Suppressor macrophage (primary cell): ENCODE measurements at regions not wholly inside any gene's neighbourhood (a gene's known extent, or its start where the extent isn't known, plus 50 kb on each side); places are given as distances from the start of the nearest gene placed in this dataset.
"Not testable (repeated sequence)": the region's sequence is repeated elsewhere in the genome, so short reads cannot be mapped to it uniquely, and the experiment has no call there.

Source experiments
- DNase-seq, 4 experiments: peaks; one replicate each; pipeline ENCODE4 v3.0.0-alpha.2; 2020 to 2022

DNA sequence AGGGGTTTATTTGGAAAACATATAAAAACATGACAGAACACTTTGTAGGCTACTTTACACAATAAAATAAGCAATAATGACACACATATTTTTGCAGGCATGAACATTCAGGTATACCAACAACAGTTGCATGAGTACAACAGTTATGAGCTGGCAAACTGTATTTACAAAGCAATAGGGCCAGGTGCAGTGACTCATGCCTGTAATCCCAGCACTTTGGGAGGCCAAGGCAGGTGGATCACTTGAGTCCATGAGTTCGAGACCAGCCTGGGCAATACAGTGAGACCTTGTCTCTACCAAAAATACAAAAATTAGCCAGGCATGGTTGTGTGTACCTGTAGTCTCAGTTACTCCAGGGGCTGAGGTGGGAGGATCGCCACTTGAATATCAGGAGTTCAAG, 101.1 kb downstream of the BMP4 start:
- DNase-seq, result no peak

DNA sequence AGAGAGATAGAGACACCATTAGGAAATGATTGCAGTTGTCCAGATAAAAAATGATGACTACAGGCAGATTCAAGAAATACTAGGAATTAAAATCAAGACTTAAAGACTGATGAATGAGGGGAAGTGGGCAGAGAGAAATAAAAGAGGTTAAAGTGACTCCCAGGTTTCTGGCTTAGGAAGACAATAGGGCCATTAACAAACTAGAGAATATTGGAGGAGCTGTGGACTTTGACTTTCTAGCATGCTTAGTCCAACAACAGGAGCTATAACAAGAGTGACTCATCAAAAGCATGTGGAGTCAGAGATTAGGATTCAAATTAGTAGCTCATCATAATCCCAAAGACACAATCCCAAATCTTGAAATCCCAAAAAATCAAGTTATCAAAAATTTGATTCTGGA, 101.5 kb downstream of the BMP4 start:
- no peak for DNase-seq

- no peak for DNase-seq
Observed at GRCh38 chr14:53851394-53852090, 105.1 kb downstream of the BMP4 start.

- DNase-seq, result no peak
Observed at GRCh38 chr14:53850714-53851296, 105.8 kb downstream of the BMP4 start.

- no peak for DNase-seq
Observed at GRCh38 chr14:53849549-53849948, 107.1 kb downstream of the BMP4 start.

GRCh38 chr14:53848854-53849253, 107.8 kb downstream of the BMP4 start:
- no peak for DNase-seq

GRCh38 chr14:53847881-53848280, 108.7 kb downstream of the BMP4 start:
- no peak for DNase-seq

DNA sequence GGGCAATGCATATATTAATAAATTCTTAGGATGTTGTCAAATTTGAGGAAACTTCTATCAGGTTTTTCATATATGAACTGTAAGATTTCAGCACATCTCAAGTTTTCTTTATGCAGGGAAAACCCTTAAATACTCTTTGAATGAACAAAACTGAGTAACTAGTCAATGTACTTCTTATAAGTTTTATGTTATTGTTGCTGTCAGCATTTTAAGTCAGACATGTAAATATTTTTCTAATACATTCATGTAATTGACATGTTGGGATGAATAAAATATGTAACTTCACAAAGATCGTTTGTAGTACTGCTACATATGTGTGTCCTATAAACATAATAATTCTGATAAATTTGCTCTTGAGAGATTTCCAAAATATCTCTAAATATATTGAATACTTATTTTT, 109.6 kb downstream of the BMP4 start:
- no peak for DNase-seq

- no peak for DNase-seq
Observed at GRCh38 chr14:53845813-53846693, 110.6 kb downstream of the BMP4 start.

- no peak for DNase-seq
Observed at GRCh38 chr14:53842938-53843337, 113.7 kb downstream of the BMP4 start.

DNA sequence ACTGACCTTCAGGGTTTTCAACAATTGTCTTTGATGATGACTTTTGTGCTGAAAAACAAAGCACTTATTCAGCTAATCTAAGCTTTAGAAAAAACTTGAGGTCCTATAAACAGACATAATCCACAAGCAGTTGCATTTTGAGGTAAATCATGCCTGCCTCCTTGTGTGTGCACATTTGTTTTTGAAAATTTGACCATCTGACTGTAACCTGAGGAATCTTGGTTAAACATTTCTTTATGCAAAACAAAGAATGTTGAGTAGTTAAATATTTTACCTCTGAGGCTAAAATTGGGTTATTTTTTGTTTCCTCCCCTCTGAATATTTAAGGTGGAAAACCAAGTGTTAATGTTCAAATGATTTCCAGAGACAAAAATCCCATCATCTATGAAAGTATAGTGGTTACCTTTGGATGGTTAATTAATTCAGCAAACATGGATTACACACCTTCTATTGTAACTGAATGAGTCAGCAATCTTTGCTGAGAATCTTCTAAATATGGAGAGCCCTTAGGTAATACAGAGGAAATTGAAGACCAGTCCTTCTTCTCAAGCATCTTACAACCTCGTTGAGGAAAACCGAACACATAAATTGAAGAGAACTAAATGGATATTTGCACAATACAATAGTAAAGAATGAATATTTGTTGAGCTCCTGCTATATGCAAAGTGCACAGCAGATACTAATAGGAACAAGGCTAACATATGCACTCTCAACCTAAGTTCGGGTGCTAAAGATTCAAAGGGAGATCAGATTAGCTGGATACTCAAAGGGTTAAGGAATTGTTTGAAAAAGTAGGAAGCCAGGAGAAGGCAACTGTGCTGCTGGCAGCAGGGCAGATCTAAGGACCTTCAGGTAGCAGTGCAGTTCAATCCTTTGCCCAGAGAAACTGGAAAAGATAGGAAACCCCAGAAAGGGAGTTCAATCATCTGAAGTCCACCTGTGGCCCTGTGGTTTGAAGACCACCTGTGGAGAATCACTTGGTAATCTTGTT, 115.2 kb downstream of the BMP4 start:
- DNase-seq, result no peak

DNA sequence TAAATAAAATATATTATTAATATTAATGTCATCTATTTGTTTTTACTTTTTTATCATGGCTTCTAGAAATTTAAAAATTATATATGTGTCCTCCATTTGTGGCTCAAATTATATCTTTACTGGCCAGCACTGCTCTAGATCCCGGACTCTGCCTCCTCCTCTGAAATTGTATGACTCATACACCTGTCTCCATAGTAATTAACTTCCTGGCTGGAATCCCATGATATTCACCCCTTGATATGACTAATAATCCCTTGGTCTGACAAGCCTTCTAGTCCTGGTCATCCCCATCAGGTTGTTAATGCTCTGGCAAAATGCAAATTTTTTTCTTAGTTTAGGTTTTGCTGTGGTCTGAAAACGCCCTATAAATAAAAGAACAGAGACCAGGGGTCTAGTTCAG, 116.2 kb downstream of the BMP4 start:
- DNase-seq, result no peak

DNA sequence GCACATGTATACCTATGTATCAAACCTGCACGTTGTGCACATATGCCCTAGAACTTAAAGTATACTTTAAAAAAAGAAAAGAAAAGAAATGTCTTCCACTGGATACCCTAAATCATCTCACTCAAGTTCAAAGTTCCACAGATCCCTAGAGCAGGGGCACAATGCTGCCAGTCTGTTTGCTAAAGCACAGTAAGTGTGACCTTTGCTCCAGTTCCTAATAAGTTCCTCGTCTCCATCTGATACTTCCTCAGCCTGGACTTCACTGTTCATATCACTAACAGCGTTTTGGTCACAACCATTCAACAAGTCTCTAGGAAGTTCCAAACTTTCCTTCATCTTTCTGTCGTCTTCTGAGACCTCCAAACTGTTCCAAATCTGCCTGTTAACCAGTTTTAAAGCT, 118.3 kb downstream of the BMP4 start:
- DNase-seq, result no peak

DNA sequence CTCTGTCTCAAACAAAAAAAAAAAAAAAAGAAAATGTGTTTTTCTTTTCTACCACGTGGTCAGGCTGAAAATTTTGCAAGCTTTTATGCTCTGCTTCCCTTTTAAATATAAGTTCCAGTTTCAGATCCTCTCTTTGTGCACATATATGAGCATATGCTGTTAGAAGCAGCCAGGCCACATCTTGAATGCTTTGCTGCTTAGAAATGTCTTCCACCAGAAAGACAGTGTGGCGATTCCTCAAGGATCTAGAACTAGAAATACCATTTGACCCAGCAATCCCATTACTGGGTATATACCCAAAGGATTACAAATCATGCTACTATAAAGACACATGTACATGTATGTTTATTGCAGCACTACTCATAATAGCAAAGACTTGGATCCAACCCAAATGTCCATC, 119.0 kb downstream of the BMP4 start:
- DNase-seq, result not testable (repeated sequence)

GRCh38 chr14:53836551-53836950, 120.1 kb downstream of the BMP4 start:
- DNase-seq, result no peak

DNA sequence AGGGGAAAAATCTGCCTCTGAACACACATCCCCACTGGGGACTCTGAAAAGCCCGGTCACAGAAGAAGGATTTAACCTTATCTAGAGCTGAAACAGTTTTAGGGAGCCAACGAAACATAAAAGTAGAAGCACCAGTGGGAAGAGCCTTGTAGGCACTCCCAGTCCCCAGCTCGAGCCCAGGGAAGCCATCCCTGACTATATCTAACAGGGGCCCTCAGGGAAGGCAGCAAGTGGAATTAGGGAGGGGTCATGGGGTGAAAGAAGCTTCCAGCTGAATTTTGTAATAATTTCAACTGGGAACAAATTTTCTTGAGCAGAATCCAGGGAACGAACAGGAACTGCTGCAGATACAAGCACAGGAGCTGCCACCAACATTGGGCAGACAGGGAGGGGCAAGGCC, 127.8 kb downstream of the BMP4 start:
- DNase-seq, result no peak

DNA sequence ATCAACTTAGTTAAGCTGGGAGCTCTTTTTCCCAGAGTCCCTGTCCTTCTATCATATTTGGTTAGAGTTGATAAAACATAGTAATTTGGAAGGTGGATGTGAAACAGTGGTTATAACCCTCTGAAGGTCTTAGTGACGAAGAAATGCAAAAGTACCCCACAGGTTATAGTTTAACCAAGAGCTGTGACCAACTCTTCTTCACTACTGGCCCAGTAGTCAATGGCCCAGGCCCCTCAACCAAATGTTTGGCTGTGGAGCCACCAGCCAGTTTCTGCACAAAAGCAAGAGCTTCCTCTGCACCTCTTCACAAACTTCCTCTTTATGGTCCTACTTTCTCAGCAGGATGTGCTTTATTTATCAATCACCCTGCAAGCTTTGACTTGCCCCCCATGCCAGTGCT, 132.6 kb downstream of the BMP4 start:
- no peak for DNase-seq

- DNase-seq, result no peak
Observed at GRCh38 chr14:53814392-53814791, 142.2 kb downstream of the BMP4 start.

GRCh38 chr14:53810221-53810620, 146.4 kb downstream of the BMP4 start:
- DNase-seq, result no peak

GRCh38 chr14:53808042-53808441, 148.6 kb downstream of the BMP4 start:
- DNase-seq, result no peak

DNA sequence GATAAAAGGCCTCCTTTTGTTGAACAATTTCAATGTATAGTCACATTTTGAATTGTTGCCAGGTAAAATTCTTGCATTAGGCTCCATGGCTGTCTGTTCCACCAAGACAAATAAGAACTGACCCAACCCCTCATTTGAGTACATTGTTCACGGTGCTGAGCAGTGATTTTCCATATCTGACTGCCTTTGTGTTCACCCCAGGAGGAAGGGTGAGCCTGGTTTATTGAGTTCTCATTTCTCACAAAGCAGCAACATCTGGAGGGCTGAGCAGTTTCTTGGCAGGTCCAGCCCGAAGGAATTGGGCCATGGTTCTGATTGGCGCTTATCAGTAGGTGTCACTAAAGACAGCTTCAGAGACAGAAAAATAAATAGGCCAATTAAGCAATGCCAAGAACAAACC, 149.1 kb downstream of the BMP4 start:
- no peak for DNase-seq

GRCh38 chr14:53807108-53807507, 149.5 kb downstream of the BMP4 start:
- no peak for DNase-seq

DNA sequence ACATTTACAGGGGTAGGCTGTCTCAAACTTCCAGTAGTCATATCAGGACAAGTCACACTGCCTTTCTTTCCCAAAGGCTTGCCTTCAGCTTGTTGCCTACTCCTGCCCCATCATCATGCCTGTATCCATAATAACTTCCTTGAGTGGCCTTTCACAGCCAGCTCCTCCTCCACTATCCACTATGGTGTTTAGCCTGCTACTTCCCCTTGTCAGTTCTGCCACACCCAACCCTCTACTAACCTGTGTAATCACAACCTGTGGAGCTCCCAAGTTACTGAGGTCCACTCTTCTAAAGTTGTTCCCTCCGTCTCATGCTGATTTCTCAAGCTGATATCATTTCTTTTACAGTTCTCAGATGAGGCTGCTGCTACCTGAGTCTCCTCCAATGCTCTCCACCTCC, 159.9 kb downstream of the BMP4 start:
- no peak for DNase-seq
